CD1c-positive myeloid dendritic cell (primary cell): ENCODE measurements at regions not wholly inside any gene's neighbourhood (a gene's known extent, or its start where the extent isn't known, plus 50 kb on each side); places are given as distances from the start of the nearest gene placed in this dataset.
A peak's percentile ranks its signal among the peaks of the same experiment; 100 is the strongest.

Source experiments
- DNase-seq: peaks from one replicate; pipeline ENCODE4 v3.0.0-alpha.2; 2016; ENCODE audit errors: extremely low spot score

DNA sequence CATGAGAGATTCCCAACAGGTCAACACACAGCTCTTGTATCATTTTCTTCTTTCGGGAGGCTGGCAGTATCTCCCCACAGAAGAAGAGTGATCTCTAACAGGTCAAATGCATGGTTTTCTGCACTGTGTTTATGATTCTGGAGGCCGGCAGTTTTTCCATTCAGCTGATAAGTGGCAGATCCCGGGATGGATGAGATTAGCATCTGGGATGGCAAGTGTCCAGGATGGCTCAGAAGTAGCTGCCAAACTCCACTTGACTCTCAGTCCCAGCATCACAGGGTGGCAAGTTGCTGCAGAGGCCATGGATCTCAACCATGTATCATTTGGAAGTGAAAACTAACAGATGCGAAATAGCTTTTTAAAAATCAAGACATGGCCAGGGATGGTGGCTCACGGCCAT is 97.8 kb upstream of the SLC44A1 start:
- no peak for DNase-seq

DNA sequence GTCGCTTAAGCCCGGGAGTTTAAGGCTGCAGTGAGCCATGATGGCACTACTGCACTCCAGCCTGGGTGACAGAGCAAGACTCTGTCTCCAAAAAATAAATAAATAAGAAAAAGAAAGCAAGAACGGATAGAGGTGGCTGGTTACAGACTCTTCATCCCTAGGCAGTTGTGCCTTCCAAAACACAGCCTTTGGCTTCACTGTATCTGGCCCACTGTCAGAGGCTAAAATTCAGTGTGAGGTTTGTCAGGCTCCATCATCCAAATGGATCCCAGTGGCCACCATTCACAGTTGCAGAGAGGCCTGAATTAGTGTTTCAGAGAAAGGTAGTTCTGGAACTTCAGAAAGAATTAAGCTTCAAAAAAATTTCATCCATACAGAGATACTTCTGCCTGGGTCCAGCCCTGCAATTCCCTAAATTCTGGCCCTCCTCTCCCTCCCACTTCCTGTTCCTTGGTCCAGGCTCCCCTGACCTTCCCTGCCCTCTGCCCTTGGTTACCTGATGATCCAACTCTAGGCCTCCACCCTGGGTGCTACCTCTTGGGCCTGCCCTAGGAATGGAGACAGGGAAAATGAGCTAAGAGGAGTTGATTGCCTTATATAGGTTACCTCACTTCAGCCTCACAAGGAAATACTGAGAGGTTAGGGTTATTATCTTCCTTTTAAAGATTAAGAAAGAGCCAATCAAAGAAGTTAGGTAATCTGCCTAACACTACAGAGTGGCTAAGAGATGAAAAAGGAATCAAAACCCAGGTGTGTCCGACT is 97.2 kb upstream of the SLC44A1 start:
- no peak for DNase-seq

DNA sequence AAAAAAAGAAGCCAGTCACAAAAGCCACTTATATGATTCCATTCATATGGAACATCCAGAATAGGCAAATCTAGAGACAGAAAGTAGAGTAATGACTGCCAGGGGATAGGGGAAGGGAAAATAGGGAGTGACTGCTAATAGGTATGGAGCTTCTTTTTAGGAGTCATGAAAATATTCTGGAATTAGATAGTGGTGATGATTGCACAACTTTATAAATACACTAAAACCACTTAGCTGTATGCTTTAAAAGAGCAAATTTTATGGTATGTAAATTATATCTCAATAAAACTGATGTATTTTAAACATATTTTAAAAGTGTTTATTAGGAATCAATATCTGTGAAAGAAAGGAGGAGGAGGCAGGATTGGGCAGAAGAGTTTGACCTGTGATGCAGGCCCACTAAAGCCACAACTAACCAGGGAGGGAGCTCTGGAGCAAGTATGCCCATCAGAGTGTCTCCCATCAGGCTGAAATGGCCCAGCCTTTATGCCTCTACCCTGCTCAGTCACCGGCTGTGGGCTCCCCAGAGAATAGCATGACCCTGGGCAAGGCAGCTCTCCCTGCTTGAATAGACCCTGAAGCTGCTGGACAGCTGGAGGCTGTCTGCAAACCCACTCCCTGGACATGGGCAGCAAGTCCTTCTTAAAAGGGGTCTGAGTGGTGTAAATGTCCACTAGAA is 96.0 kb upstream of the SLC44A1 start:
- DNase-seq, result no peak

DNA sequence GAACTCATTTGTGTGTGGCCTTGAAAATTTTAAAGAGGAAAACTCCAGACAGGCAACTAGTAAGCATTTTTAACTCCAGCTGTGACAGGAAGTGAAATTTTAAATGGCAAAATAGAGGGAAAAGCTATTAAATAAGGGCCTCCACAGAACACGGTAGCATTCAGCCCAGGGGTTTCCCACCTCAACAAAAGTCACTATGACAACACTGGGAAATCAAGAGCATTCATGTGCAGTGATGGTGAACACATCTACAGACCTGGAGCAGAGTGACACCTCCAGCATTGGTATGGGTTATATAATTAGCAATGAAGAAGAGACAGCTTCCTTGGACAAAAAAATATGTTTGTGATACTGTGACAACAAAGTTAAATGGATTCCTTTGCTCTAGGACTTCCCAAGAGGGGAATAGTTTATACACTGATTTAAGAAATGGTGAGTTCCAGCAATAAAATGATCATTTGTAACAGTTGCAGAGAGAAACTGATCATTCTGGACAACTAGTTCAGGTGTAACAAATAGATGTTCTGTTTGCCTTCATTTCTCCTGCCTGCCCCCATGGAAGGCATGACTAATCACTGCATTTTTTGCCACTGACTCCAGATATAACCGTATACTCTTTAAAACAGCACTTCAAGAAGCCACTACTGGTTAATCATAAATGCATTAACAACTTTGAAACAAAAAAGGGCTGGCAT is 93.3 kb upstream of the SLC44A1 start:
- DNase-seq, result no peak

DNA sequence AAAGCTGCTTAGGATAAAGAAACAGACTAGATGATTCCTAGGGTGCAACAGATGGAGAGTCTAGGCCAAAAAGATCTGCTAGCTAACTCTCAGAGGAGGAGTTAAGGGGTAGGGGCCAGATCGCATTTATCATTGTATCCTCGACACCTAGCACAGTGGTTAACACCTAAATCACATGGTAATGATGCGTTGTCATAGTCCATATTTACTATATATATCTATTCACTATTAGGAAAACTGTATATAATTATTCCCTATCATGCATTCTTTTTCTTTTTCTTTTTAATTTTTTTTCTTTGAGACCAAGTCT is 92.8 kb upstream of the SLC44A1 start:
- no peak for DNase-seq

DNA sequence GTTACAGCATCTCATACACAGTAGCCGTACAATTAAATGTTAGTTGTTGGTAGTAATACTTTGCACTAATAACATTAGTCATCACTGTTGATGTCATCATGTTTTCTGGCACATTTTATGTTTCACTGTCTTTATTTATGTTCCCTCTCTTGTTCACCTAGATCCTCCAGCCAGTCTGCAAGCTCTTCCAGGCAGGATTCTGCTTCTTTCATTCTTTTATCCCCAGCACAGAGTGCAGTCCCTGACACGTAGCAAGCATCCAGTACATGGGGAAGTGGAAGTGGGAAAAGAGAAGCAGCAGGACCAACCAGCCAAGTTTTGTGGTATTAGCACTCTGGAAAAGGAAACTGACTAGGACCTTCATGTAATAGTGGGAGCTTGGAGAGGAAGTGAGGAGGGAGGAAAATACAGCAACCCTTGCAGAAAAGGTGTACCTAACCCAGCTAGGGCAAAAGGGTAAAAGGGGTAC is 89.7 kb upstream of the SLC44A1 start:
- DNase-seq, result peak; percentile 82

DNA sequence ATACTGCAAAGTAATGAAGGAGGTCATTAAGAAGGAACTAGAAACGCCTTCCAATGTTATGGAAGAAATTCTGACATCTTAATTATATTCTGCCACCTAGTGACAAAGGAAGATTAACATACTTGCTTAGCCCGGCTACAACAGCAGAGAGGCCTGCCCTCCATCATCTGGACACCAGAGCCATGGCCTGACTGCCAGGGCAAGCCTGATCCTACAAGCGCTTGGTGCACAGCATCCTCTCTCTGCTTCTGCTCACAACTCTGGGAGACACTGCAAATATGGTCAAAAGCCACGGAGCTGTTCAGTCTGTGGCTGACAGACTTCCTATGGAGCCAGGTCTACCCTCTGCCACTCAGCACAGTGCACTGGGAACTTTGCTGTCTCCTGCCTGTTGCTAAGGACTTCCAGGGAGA is 87.3 kb upstream of the SLC44A1 start:
- peak; percentile 81 for DNase-seq

DNA sequence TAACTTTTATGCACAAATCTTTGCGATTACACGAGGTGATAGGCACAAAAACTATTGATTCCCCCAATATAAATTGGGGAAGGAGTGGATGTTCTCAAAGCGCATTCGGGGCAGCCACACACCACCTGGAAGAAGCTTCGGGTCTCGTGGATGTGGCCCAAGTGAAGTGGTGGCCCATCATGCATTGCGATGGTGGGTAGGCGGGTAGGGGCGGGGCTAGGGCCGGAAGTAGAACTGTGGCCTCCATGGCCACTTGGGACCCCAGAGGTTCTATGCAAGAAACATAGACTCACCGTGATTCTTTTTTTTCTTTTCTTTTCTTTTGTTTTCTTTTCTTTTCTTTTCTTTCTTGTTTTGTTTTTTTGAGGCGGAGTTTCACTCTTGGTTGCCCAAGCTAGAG is 86.4 kb upstream of the SLC44A1 start:
- no peak for DNase-seq

DNA sequence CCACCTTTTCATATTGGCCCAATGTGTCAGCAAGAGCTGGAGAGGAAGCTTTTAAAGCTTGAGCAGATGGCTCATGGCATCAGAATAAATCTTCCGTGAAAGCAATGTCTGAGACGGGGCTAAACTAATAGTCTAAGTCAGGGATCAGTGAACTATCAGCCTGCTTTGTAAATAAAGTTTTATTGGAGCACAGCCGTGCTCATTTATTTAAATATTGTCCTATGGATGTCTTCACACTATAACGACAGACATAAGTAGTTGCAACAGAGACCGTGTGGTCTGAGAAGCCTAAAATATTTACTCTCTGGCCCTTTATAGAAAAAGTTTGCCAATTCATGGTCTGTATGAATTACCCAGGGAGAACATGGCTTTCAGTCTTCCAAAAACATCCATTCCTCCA is 85.6 kb upstream of the SLC44A1 start:
- no peak for DNase-seq

DNA sequence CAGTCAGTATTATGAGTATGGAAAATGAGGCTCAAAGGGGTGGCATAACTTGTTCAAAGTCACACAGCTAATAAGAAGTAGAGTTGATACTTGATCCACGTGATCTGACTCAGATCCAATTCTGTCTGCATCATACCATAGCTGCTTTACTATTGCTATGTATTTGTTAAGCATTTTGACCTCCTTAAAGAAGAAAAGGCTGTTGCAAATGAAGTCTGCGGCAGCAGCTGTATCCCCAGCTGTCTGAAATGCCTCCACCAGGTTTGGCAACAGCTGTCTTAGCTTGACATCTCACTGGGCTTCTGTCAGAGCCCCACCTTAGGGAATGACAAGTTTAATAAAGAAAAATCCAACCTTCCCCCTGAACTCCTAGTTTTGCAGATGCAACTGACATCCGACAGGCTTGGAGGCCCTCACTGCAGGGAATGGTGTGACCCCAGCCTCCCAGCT is 75.6 kb upstream of the SLC44A1 start:
- DNase-seq, result no peak

DNA sequence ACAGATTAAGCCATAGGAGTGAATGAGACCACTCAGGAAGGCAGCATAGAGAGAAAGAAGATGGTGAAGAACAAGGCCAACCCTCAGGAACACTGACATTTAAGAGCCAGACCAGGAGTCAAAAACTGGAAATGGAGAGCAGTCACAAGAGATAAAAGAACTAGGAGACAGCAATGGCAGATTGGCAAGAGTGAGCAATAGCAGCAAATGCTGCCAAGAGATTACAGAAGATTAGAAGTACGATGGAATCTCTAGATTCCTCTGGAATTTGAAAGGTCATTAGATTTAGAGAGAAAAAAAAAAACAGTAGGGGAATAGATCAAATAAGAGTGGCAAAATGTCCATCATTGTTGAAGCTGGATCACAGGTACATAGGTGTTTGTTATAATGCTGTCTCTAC is 73.4 kb upstream of the SLC44A1 start:
- no peak for DNase-seq

DNA sequence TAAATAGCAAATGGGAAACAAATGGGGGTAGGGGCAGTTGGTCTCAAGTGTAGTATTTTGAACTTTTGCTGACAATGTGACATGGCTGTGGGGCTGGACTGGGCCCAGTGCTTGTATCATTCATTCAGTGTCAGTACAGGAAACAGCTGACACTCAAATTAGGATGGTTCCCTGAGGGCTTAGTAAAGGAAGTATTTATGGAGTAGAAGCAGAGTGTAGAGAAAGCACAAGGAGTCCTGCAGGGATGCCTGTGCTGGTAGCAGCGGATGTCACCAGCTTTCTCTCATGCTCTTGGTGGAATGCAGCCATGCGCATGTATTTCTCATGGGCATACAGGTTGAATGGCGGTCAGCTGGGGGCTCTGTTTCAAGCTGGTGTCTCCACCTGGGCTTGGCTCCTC is 72.9 kb upstream of the SLC44A1 start:
- no peak for DNase-seq

DNA sequence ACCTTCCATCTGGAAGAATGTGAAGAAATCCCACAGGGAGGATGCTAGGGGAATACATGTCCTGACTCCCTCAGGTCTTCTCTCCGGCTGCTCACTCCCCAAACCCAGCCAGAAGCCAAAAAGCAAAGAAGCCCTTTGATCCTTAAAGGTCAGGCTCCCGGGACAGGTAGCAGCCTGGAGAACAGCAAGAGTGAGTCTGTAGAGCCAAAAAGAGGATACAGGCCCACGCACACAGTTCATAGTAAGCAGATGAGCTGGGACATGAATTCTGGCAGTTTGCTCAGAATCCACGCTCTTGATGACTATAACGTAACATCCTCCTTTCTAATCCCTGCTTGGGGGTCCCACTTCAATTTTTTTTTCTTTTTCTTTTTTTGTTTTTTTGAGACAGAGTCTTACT is 72.0 kb upstream of the SLC44A1 start:
- no peak for DNase-seq

DNA sequence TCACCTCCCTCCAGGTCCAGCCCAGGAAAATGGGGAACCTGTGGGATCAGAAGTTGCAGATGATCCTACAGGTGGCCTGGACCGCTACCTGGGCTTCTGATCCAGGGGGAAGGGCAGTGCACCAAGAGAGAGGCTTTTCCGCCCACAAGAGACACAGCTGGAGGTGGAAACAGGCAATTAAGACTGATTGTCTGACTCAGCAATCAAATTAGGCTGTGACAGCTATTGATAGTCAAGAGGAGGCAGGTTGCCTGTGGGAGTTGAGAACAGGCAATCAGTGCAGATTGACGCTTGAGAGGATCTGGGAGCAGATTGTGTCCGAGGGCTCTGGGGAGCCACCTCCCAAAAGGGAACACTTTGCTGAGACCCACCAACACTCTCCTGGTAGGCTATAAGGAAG is 71.1 kb upstream of the SLC44A1 start:
- no peak for DNase-seq

DNA sequence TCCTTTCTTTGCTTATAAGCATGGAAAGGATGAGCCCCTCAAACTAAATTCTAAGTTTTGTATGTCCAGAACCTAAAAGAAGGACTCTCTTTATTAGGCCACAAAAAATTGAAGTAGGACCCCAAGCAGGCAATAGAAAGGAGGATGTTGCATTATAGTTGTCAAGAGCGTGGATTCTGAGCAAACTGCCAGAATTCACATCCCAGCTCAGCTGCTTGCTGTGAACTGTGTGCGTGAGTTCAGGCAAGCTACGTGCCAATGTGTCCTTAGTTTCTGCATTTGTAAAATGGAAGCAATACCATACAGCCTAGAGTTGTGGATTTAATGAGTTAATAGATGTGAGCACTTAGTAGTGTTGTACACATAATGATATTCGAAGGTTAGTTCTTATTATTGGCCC is 70.6 kb upstream of the SLC44A1 start:
- DNase-seq, result no peak

DNA sequence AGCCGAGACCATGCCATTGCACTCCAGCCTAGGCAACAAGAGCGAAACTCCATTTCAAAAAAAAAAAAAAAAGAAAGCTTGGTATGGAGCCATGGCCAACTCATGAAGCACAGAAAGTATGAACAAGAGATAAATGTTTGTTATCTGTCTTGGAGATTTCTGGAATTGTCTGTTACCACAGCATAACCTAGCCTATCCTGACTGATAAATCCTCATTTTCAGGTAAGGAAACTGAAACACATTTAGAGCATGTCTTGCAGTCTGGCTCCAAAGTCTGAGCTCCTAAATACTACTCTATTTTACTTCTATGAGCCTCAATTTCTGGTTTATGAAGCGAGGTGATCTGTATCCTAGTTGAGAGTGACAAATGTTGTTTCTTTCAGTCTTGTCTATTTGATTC is 68.3 kb upstream of the SLC44A1 start:
- no peak for DNase-seq

DNA sequence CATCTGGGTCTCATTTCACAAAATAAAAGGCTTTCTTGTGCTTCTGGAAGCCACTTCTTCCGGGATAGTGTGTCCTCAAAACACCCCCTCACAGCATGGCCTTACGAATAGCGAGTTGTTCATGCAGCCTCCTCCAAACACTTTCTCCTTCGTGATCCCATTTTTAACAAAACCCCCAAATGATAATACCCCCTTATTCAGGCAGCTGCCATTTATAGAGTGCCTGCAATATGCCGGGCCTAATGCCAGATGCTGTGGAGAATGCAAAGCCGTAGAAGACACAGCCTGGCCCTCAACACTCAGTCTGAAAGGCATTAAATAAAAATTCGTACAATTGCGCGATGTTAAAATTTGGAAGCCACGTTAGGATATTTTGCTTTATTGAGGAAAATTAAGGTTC is 66.4 kb upstream of the SLC44A1 start:
- no peak for DNase-seq

DNA sequence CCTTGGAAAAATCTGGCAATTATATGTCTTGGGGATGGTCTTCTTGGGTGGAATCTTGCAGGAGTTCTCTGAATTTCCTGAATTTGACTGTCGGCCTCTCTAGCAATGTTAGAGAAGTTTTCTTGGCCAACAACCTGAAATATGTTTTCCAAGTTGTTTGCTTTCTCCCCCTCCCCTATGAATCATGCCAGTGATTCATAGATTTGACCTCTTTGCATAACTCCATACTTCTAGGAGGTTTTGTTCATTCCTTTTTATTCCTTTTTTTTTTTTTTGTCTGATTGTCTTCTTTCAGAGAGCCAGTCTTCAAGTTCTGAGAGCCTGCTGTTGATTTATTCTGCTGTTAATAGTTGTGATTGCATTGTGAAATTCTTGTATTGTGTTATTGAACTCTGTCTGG is 56.7 kb upstream of the SLC44A1 start:
- peak; percentile 54 for DNase-seq

DNA sequence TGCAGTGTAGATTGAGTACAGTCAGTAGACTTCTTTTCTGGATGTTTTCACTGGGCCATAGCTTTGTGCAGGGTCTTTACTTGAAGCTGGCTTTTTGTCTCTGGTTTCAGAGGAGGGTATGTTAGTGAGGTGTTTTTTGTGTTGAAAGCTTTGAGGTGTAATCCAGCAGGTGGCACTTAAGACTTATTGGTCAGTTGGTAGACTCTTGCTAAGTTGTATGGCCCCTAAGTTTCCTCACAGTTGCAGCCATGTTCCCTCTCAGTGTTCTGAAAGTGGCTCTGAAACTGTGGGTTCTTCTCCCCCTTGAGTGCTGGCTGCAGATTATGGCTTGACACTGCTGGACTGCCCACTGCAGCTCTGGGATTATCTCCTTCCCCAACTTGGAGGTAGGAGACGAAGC is 55.7 kb upstream of the SLC44A1 start:
- no peak for DNase-seq

DNA sequence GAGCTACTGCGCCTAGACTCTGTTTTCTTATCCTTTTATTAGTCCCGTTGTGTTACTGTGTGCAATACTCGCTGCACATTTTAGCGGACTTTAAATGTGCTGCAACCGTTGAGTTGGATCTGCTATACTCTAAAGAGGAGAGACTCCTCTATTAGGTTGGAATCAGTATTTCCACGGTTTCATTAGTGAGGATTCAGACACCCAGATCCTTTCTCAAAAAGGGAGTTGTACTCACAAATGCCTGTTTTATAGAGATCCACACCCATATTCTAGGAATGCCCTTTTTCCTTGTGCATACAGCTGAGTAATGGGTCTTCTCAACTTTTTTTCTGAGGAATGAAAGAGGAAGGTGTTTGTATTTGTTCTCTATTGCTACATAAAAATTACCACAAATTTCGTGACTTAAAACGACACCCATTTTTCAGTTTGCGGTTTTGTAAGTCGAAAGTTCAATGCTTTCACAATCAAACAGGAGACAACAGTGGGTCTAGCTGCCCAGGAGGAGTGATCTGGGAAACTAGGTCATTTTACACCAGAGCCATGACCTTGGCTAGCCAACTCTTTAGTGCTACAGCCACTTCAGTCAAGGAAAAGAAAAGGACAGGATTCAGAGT is 52.8 kb upstream of the SLC44A1 start:
- DNase-seq, result peak; percentile 93

DNA sequence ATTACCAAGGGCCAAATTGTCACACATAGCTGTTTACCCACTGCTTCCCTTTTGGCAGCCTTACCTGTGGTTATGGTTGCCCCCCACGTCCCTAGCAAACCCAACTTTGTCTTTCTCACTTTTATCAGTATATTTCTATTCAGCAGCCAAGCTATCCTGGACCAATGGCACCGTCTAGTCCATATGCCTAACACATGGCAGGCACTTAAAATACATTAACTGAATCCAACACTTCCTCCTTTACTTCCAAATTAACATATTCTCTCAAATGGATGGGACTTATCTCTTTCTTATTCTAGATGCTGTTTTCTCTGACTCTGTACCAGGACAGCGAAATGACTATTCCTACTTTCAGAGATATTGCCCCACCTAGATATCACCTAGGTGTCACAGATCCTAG is 50.9 kb upstream of the SLC44A1 start:
- no peak for DNase-seq

DNA sequence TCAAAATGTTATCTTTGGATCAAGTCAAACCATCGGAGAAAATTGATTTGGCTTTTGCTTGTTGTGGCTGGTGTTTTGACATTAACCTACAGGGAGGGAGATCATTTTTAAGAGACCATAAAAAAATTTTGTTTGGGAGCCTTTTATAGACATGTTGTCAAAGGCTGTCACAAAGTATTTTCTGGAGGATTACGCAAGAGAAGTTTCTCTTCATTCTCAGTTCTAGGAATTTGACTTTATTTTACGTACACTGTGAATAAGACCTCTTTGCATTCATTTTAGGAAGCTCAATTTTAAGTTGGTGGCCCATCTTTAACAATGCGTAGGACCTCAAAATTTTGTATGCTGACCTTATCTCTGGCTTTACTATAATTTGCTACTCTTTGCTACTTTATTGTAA is 50.2 kb upstream of the SLC44A1 start:
- DNase-seq, result peak; percentile 80
